Kidney (tissue), 13 donors: ENCODE measurements at regions not wholly inside any gene's neighbourhood (a gene's known extent, or its start where the extent isn't known, plus 50 kb on each side); places are given as distances from the start of the nearest gene placed in this dataset.

ENCODE experiments used
- DNase-seq, 5 donors: peaks; one replicate each; pipeline ENCODE4 v3.0.0-alpha.2; 2013 to 2020
- FAIRE-seq: peaks from 2 replicates; lab custom pipeline; 2012; peaks lifted over from hg19 to GRCh38; lab: Jason Lieb, UNC
- H3K27ac ChIP-seq, 2 donors: one replicate each; pipeline ENCODE4 v1.7.0; 2013; ENCODE audit warnings: low read depth in 2 of 2, low read length in 2 of 2, inconsistent platforms in 1 of 2
- H3K27me3 ChIP-seq: one replicate; pipeline ENCODE4 v1.7.1; 2013; ENCODE audit warnings: low read length, inconsistent platforms; ENCODE audit not compliant: control insufficient read depth, insufficient read depth
- H3K36me3 ChIP-seq, 3 donors: one replicate each; pipeline versions ENCODE4 v1.7.0 to v1.7.1; 2013; ENCODE audit warnings: low read length in 3 of 3, control low read depth in 1 of 3, inconsistent platforms in 1 of 3; ENCODE audit not compliant: insufficient read depth in 3 of 3, control insufficient read depth in 2 of 3
- H3K4me1 ChIP-seq, 3 donors: one replicate each; pipeline versions ENCODE4 v1.7.0 to v1.7.1; 2013; ENCODE audit warnings: low read length in 3 of 3, inconsistent platforms in 1 of 3, low read depth in 1 of 3; ENCODE audit not compliant: control insufficient read depth in 2 of 3, insufficient read depth in 2 of 3
- H3K4me3 ChIP-seq, 3 donors: one replicate each; pipeline versions ENCODE4 v1.7.0 to v1.8.1; 2013; ENCODE audit warnings: low read length in 3 of 3, control low read depth in 1 of 3, inconsistent platforms in 1 of 3
- H3K9ac ChIP-seq, 3 donors: one replicate each; pipeline versions ENCODE4 v1.7.0 to v1.7.1; 2013; ENCODE audit warnings: low read length in 3 of 3, control low read depth in 1 of 3, inconsistent platforms in 1 of 3
- H3K9me3 ChIP-seq, 3 donors: one replicate each; pipeline versions ENCODE4 v1.7.0 to v1.7.1; 2013; ENCODE audit warnings: low read length in 3 of 3, control low read depth in 1 of 3, inconsistent platforms in 1 of 3; ENCODE audit not compliant: control insufficient read depth in 2 of 3, insufficient read depth in 1 of 3
- CTCF ChIP-seq: IDR thresholded peaks from 3 replicates; pipeline ENCODE4 v1.5.1; 2012; ENCODE audit warnings: mild to moderate bottlenecking, moderate library complexity, borderline replicate concordance; ENCODE audit not compliant: insufficient read depth; ENCODE audit errors: extremely low read depth
- intact Hi-C: fragments of 100-400 bp; cut with DNase I; formaldehyde crosslinking; loops from one replicate; pipeline ENCODE4 v1.11.1; 2022
- donor health status: control.
- donor health status: control.
- donor health status: control.
- donor health status: control.
- donor health status: control.
- donor health status: DM: yes; HTN: yes; CAD: no.
- donor health status: Normal renal cell carcinoma (clear cell type).

GRCh38 chr3:22106213-22106896 lies 355.3 kb upstream of the ZNF385D start:
- H3K4me3 ChIP-seq = no peak overlapping the region
- H3K27me3 ChIP-seq = no peaks in the 10 kb centered on the region
- H3K9me3 ChIP-seq = no peaks in the 10 kb centered on the region
- no peak for DNase-seq
- H3K36me3 ChIP-seq = no peaks in the 10 kb centered on the region
- intact Hi-C loops = no loop called here
- H3K4me1 ChIP-seq = no peaks in the 10 kb centered on the region
- TF ChIP-seq CTCF = no peak
- no peak for FAIRE-seq
- H3K27ac ChIP-seq = no peak overlapping the region
- H3K9ac ChIP-seq = no peak overlapping the region

GRCh38 chr3:22111226-22111625 lies 360.2 kb upstream of the ZNF385D start:
- no peak for FAIRE-seq
- intact Hi-C loops = no loop called here
- no peak overlapping the region for H3K4me3 ChIP-seq
- no peaks in the 10 kb centered on the region for H3K4me1 ChIP-seq
- no peak overlapping the region for H3K9ac ChIP-seq
- no peak for TF ChIP-seq CTCF
- no peaks in the 10 kb centered on the region for H3K27me3 ChIP-seq
- DNase-seq = no peak
- no peaks in the 10 kb centered on the region for H3K9me3 ChIP-seq
- H3K36me3 ChIP-seq = no peaks in the 10 kb centered on the region
- H3K27ac ChIP-seq = no peak overlapping the region

- H3K36me3 ChIP-seq = no peaks in the 10 kb centered on the region
- no peaks in the 10 kb centered on the region for H3K4me1 ChIP-seq
- no peak overlapping the region for H3K4me3 ChIP-seq
- intact Hi-C loops = no loop called here
- FAIRE-seq = no peak
- H3K27me3 ChIP-seq = no peaks in the 10 kb centered on the region
- no peak overlapping the region for H3K9ac ChIP-seq
- no peaks in the 10 kb centered on the region for H3K9me3 ChIP-seq
- no peak overlapping the region for H3K27ac ChIP-seq
- DNase-seq = no peak
- TF ChIP-seq CTCF = no peak
Measured at GRCh38 chr3:22113453-22113852, 362.4 kb upstream of the ZNF385D start.

GRCh38 chr3:22115581-22115980 lies 364.6 kb upstream of the ZNF385D start:
- intact Hi-C loops = no loop called here
- Histone ChIP-seq H3K9ac (no peak overlapping the region), H3K36me3 (no peaks in the 10 kb centered on the region), H3K27me3 (no peaks in the 10 kb centered on the region), H3K4me3 (no peak overlapping the region), H3K4me1 (no peaks in the 10 kb centered on the region), H3K9me3 (no peaks in the 10 kb centered on the region), H3K27ac (no peak overlapping the region)
- no peak for TF ChIP-seq CTCF
- FAIRE-seq (no peak), DNase-seq (no peak)
